ENCODE measurements at regions not wholly inside any gene's neighbourhood (a gene's known extent, or its start where the extent isn't known, plus 50 kb on each side); places are given as distances from the start of the nearest gene placed in this dataset.

DNA sequence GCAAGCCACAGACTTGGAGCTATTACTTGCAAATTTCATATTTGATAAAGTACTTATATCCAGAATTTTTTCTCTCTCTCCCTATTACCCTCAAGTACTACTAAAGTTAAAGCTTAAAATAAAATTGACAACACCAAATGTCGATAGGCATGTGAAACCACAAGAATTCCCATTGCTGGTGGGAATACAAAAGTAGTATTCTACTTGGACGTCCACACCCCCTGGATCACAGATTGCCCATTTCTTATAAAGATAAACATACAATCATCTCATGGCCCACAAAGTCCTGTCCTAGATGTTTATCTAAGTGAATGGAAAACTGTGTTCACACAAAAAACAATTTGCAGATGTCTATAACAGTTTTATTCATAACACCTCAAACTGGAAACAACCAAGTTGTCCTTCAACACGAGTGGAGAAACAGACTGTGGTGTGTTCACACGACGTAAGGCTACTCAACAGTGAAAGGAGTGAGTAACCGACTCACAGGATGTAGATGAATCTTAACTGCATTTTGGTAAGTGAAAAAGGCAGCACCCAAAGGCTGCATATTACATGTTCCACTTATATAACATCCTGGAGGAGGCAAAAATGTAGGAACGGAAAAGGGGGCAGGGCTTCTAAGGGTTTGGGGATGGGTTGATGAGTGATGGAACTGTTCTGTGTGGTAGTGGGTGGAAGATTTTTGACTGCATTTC is 297.4 kb downstream of the THBS2 start:
- Histone ChIP-seq H3K4me3 (no peak overlapping the region), H3K36me3 (no peaks in the 10 kb centered on the region), H3K9me3 (no peaks in the 10 kb centered on the region), H3K27ac (no peak overlapping the region), H3K4me1 (peaks cover 0 to 30% (median 0%) of the 10 kb centered on the region in 3 donors), H3K27me3 (no peaks in the 10 kb centered on the region)
- no peak for ATAC-seq
- WGBS, 2 donors (ENCODE audit: low coverage in 1 of 2) = 37 to 49% methylated on average over 4 to 7 of the region's 7 CpGs
- TF ChIP-seq EP300 (IDR thresholded peaks at IDR 0.05) (no peak), POLR2A (IDR thresholded peaks at IDR 0.05) (no peak), POLR2AphosphoS5 (IDR thresholded peaks at IDR 0.05) (no peak)
- TF ChIP-seq, protein P1, sequence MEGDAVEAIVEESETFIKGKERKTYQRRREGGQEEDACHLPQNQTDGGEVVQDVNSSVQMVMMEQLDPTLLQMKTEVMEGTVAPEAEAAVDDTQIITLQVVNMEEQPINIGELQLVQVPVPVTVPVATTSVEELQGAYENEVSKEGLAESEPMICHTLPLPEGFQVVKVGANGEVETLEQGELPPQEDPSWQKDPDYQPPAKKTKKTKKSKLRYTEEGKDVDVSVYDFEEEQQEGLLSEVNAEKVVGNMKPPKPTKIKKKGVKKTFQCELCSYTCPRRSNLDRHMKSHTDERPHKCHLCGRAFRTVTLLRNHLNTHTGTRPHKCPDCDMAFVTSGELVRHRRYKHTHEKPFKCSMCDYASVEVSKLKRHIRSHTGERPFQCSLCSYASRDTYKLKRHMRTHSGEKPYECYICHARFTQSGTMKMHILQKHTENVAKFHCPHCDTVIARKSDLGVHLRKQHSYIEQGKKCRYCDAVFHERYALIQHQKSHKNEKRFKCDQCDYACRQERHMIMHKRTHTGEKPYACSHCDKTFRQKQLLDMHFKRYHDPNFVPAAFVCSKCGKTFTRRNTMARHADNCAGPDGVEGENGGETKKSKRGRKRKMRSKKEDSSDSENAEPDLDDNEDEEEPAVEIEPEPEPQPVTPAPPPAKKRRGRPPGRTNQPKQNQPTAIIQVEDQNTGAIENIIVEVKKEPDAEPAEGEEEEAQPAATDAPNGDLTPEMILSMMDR (IDR thresholded peaks at IDR 0.05) = no peak

DNA sequence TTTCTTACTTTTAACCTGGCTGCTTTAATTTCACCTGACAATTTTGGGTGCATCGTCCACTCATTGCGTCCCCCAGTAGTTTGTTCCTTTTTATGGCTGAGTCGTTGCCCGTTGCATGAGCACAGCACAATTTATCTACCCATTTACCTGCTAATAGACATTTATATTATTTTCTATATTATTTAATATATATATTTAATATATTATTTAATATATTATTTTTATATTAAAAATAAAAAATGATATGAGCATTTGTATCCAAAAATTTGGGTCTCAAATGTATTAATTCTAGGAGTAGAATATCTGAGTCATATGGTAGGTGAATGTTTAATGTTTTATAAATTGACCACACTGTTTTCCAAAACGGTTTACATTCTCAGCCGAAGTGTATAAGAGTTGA is 300.2 kb downstream of the THBS2 start:
- ATAC-seq = no peak

DNA sequence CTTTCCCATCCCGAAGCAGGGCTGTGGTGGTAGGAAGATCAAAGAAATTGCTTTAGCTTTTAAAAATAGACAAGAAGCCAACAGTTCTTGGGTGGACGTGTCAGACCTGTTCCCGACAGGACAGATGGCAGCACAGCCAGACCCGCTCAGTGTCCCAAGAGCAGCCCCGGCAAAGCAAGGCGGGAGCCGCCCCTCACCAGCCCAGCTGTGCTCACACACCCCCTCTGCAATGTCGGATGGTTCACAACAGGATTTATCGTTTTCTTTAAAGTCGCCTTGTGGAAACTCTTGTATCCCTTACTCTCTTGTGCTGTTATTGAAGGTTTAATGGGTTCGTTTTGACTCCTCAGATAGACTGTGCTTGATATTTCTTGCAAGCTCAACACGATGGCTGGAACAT is 302.4 kb downstream of the THBS2 start:
- WGBS, 2 donors (ENCODE audit: low coverage in 1 of 2) = 44 to 84% methylated on average over 5 to 12 of the region's 12 CpGs
- Histone ChIP-seq H3K4me1 (peaks cover 5 to 45% (median 7%) of the 10 kb centered on the region in 3 donors), H3K27me3 (no peaks in the 10 kb centered on the region), H3K27ac (peak overlapping the region in 3 of 4 donors; percentile 46 to 61 (median 56)), H3K9me3 (no peaks in the 10 kb centered on the region), H3K36me3 (no peaks in the 10 kb centered on the region), H3K4me3 (no peak overlapping the region)
- TF ChIP-seq POLR2A (IDR thresholded peaks at IDR 0.05) (no peak), EP300 (IDR thresholded peaks at IDR 0.05) (no peak), POLR2AphosphoS5 (IDR thresholded peaks at IDR 0.05) (no peak)
- TF ChIP-seq, protein P1 (IDR thresholded peaks at IDR 0.05) = no peak
- no peak for ATAC-seq

More for the DNA sequence above, 300.2 kb downstream of the THBS2 start:
- Histone ChIP-seq H3K27ac (no peak overlapping the region), H3K4me1 (peaks cover 5 to 48% (median 7%) of the 10 kb centered on the region in 3 donors), H3K27me3 (no peaks in the 10 kb centered on the region), H3K4me3 (no peak overlapping the region), H3K36me3 (no peaks in the 10 kb centered on the region), H3K9me3 (no peaks in the 10 kb centered on the region)
- whole genome bisulfite sequencing, 2 donors (ENCODE audit: low coverage in 1 of 2) = 88 to 92% methylated on average over 6 of the region's 6 CpGs
- no peak for TF ChIP-seq POLR2AphosphoS5 (IDR thresholded peaks at IDR 0.05)
- TF ChIP-seq, protein P1 (IDR thresholded peaks at IDR 0.05) = no peak
- no peak for TF ChIP-seq POLR2A (IDR thresholded peaks at IDR 0.05)
- no peak for TF ChIP-seq EP300 (IDR thresholded peaks at IDR 0.05)

DNA sequence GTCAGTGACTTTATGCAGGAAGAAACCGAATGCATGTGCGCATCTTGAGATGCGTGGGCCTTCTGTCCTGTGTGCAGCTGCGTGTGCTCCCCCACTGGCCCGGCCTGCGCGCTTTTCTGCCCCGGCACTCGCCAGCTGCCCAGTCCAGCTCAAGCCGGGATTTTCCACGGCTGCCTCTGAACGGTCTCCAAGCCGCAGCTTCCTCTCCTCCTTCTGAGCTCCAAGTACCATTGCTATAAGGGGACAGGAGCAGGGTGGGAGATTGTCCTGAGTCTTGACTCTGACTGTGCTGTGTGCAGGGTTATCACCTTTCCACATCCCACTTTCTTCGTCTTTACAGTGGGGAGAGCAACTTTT is 302.8 kb downstream of the THBS2 start:
- Histone ChIP-seq H3K9me3 (no peaks in the 10 kb centered on the region), H3K4me1 (peaks cover 5 to 44% (median 7%) of the 10 kb centered on the region in 3 donors), H3K4me3 (no peak overlapping the region), H3K27ac (peak overlapping the region in 3 of 4 donors; percentile 46 to 61 (median 56)), H3K36me3 (no peaks in the 10 kb centered on the region), H3K27me3 (no peaks in the 10 kb centered on the region)
- TF ChIP-seq POLR2AphosphoS5 (IDR thresholded peaks at IDR 0.05) (no peak), EP300 (IDR thresholded peaks at IDR 0.05) (no peak), POLR2A (IDR thresholded peaks at IDR 0.05) (no peak)
- TF ChIP-seq, protein P1 (IDR thresholded peaks at IDR 0.05) = no peak
- ATAC-seq = peak; percentile 41
- 0 to 40% methylated on average over 1 of the region's 14 CpGs for WGBS, 2 donors (ENCODE audit: low coverage in 1 of 2)

Measured in gastroesophageal sphincter (tissue), 4 donors.